GM19240 (cell line): ENCODE measurements at regions not wholly inside any gene's neighbourhood (a gene's known extent, or its start where the extent isn't known, plus 50 kb on each side); places are given as distances from the start of the nearest gene placed in this dataset.
A peak's percentile ranks its signal among the peaks of the same experiment; 100 is the strongest.

Source experiments
- DNase-seq: peaks from one replicate; pipeline ENCODE4 v3.0.0; 2011; ENCODE audit warnings: low spot score; ENCODE audit not compliant: insufficient read length

GRCh38 chr6:14254505-14254904 is 136.9 kb downstream of the CD83 start:
- peak; percentile 31 for DNase-seq

DNA sequence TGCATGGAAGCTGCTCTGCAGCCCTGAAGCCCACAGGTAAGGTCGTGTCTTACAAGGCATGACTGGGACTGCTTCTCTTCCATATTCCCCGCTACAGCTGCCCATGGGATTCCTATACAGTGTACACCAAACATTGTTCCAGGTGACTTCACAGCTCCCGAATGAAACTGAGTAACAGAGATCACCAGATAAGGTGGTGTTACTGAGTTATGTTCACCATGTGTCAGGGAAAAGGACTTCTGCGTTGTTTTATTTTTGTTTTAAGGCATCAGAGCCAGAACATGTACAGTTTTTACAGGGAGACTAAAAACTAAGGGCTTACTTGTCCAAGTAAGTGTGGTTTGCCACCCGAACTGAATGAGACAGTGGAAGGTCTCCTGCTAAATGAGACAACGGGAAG is 138.3 kb downstream of the CD83 start:
- DNase-seq: no peak

DNA sequence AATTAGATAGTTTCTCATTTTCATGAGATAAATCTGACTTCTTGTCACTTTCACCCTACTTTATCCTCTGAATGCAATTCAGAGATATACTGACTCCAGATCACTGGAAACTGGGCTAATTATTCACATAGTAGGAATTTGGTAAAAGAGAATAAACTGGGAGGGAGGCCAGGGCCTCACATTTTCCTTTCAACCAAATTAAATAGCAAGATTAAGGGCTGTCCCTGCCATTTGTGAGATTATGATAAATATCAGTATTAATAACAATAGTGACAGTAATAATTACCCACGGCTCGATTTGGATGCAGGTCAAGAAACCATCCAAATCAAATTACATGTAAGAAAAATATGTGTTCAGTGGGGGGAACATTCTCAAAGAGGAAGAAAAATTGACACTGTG is 140.5 kb downstream of the CD83 start:
- DNase-seq: no peak

DNA sequence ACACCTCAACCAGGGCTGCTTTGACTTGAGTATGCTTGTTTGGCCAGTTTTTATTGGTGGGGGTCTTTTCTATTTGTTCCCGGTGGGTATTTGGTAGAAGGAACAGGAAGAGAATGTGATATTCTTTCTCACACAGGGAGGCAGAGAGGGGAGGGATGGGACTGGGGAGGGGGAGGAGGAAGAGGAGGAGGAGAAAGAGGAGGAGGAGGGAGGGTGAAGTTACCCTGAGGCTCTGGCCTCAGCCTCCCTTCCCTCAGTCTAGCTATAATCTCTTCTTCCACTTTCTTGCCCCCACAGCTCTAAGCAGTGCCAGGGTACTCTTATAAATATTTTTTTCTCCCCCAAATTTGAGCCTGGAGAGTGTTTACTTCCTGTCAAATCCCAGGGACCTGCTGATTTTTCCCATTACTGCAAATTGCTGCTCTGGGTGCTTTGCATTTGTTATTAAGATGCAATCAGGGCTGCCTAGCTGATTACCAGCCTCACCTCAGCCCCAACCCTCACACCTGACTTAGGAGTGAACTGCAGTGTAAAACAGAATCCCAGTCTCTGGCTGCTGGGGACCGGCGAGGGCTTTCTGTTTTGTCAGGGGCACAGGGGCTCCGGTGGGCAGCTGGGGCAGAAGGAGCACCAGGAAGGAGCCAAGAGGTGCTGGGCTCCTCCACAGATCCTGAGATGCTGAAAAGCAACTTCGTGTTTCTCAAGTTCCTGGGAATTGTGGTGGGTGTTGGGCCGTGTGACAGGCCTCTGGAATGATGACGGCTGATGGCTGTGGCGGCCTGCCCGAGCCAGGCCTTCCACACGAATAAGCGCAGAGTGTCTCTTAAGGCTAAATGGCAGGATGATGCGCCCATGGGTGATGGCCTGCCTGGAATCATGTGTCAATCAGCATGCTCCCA is 141.4 kb downstream of the CD83 start:
- no peak for DNase-seq

DNA sequence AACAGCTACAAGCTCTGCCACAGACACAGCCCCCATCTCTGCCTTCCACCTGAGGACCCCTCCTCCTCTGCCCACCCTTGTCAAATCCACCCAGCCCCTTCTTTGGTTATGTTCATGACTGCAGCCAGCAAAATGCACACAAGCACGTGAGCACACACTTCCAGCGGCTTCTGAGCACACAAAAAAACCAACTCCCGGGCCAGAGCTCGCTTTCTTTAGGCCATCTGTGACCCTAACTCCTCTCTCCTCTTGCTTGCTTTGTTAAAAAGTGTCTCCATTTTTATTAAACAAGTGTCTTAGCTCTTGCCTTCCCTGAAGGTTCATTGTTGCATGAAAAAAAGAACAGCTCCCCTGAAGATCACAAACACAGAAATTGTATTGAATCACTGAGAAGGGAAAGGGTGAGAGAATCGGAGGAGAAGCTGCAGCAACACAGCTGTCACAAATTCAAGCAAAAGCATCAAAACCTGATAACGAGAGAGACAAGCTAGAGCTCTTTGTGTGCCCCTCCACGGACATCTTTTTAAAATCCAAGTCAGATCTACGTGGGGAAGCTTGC is 142.1 kb downstream of the CD83 start:
- DNase-seq: no peak

GRCh38 chr6:14260839-14261238 is 143.3 kb downstream of the CD83 start:
- no peak for DNase-seq

DNA sequence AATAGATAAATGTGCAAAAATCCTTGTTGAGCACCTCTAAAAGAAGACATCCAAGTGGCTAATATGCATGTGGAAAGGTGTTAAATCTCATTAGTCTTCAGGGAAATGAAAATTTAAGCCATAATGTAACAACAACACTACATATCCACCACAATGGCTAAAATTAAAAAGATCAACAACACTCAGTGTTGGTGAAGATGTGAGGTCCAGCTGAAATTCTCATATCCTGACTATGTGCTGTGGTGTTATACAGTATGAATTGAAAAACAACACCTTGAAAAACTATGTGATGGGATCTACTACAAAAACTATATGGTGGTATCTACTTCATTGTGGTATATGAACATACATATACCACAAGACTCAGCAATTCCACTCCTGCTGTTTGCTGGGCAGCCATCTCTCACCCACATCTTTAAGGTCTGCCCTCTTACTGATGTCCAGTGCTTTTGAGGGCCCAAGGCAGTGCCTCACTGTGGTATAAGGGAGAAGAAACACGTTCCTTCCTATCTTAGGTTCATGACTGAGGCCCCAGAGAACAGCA is 146.4 kb downstream of the CD83 start:
- no peak for DNase-seq

- no peak for DNase-seq
Observed at GRCh38 chr6:14265049-14266021, 147.8 kb downstream of the CD83 start.

DNA sequence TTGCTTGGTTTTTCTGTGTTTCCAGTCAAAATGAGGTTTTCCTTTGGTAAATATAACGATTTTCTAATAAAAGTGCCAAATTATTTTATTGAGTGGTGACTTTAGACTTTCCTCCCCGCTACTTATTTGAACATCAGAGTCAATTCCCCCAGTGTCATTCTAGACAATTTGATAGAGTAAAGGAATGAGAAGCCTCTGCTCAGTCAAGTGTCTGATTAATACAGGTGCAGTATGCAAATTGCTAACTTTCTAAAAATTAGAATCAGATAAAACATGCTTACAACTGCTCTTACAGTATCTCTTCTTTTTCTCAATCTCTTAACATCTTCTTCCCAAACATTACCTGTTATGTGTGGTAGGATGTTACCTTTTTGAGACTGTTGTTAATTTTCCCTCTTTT is 148.7 kb downstream of the CD83 start:
- DNase-seq: no peak

DNA sequence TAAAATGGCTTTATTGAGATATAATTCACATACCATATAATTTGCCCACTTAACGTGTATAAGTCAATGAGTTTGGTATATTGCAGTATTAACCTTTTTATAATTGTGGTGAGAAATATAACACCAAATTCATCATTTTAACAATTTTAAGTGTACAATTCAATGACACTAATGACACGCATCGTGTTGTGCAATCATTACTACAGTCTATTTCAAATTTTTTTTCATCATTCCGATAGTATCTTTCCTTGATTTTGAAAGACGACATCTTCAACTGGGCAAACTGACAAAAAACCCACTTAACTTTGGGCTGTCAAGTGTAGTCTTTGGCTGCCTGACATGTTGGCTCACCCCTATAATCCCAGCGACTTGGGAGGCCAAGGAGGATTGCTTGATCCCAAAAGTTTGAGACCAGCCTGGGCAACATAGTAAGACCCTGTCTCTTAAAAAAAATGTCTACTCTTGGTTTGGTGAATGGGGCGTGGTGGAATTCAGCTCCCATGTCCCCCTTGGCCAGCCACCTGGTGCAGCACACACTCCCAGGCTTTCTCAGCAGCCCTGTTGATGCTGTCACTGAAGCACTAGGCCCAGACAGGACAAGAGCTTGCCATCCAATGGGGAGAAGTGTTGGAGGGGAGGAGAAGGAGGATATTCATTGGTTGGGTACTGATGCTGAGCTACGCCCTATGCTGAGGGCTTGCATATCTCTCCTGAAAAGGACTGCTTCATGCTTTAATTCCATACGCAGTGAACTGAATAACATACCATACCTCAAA is 150.5 kb downstream of the CD83 start:
- no peak for DNase-seq

DNA sequence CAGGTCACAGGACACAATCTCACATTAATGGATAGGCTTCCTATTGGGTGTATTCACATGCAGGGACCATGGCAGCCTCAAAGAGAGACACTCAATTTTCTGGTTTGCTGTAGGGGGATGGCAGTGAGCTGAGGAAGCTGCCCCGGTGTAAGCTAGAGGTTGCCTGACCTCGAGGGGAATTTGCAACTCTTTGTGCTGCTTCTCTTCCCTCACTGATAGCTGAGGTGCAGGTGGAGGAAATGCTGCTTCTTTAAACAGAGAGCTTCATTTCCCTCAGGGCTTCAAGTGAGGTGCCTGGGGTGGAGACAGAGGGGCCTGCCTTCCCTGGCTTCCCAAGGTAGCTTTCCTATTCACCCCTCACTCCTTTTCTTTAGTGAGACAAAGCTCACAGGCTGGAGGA is 151.9 kb downstream of the CD83 start:
- DNase-seq: no peak

- DNase-seq: no peak
Observed at GRCh38 chr6:14270142-14270893, 152.7 kb downstream of the CD83 start.

DNA sequence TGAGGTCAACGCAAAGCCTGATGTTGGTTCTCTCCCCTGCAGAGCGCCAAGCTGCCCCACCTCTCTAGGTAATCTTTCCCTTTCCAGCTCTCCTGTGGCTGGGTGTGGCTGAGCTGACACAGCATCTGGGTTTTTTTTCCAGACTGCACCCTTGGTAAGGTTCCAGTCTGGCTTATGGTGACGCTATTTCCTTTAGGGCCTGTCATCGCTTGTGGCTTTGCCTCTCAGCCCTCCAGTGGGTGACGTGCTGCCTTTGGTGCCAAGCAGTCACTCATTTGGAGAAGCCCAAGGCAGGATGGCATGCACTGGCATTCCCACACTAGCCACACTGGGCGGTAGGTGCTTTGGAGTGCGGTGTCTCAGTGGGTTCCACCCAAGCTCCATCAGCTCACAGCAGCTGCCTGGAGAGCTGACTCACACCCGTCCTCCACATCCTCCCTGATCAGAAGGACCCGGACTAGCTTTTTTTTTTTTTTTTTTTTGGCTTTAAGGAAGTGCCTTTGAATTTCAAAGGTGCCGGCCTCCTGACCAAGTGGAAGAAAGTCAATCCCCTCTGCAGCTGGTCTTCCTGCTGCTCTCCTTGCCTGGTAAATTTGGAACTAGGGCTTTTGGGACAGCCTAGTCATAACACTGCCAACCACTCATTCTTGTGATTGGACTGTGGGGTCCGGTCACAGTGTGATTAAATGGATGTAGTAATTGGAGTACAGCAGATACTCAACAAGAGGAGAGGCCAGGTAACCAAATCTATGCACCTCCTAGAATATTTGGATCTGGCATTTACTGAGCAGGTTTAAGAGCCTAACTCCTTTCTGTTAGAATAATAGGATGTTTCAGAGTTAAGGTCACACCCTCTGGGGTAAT is 153.6 kb downstream of the CD83 start:
- DNase-seq: no peak

DNA sequence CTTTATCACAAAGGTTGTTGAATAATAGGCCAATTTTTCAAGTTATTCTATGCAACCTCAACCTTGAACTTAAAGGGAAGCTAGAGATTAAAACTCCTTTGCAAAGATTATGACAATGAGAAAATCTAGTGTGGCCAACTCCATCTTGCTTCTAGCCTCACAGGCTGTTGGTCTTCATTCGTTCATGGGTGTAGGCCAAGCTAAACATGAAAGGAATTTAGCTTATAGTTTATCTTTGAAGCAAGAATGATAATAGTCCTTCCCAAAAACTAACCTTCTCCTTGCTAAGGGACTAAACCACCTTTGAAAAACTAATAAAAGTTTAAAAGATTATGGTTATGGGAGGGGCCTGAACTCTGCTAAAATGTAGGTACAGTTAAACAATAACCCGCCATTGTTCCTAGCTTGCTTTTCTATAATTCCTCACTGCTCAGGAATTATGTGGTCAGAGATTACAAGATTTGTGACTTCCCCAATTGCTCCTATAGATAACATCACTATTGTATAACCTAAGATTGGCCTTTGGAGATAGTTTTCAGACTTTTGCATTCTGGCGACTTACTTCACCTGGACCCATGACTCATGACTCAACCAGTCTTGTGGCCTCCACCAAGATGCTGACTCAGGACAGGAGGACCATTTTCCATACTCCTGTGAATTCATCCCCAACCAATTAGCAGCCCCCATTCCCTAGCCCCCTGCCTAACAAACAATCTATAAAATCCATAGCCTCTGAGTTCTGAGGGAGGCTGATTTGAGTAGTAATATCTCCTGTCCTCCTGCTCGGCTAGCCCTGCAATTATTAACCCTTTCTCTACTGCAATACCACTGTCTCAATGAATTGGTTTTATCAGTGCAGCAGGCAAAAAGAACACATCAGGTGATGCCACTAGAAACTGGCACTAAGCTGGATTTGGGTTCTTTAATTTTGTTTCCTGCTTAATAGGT is 154.5 kb downstream of the CD83 start:
- DNase-seq: no peak

- DNase-seq: no peak
Observed at GRCh38 chr6:14272737-14273085, 155.1 kb downstream of the CD83 start.

DNA sequence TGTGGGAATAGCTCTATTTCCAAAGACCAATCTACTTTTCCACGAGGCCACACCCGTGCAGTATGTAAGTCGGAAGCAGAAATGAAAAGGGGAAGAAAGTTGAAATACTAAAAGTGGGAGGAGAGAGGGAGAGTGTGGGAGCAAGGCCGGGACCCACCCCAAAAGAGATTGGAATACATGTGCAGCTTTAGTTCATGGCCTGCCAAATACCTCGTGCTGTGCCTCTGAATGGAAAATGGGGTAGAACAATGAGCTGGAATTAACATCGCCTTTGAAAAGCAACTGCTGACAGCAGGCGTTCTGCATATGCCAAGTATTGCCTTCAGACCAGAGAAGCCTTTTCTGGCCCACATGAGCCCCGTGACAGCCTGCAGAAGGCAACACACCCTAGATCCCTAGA is 155.6 kb downstream of the CD83 start:
- DNase-seq: no peak

DNA sequence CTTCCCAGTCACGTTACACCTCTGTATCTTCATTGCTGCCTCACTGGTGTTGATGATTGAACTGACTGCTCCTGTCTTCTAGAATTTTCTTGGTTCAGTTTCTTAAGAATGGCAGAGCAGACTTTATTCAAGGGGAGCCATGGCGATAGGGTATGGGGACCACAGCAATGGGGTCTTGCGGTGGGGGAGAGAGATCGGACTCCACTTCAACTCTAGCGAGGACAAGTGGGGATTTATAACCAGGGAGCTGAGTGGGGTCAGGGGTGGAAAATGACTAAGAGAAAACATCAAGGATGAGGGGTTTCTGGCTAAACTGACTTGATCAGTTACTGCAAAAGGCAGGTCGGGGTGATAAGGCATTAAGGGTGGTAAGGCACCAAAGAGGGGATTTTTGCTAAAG is 156.4 kb downstream of the CD83 start:
- no peak for DNase-seq
